GM12878 (cell line): ENCODE measurements at regions not wholly inside any gene's neighbourhood (a gene's known extent, or its start where the extent isn't known, plus 50 kb on each side); places are given as distances from the start of the nearest gene placed in this dataset.

Experiments
- ATAC-seq: fragments of 200-7000 bp; cut with Tn5 transposase; 3 replicates; pipeline ENCODE4 v1.9.1; 2020; ENCODE audit warnings: mild to moderate bottlenecking, moderate library complexity
- BruUV-seq: library from RNA; stranded (reverse); fragments of 400-500 nt; replicated peaks from 2 replicates; lab custom pipeline; 2021; lab: Mats Ljungman, UMichigan
- CTCF ChIA-PET: fragments of 300-600 bp; sonication (Branson Sonifier 250); formaldehyde crosslinking; extraction: SDS; loops from one replicate; lab custom pipeline; 2021; ENCODE audit warnings: inconsistent platforms; lab: Yijun Ruan, JAX
- POLR2A ChIA-PET: fragments of 350-600 bp; formaldehyde crosslinking; extraction: SDS; loops from one replicate; lab custom pipeline; 2021; ENCODE audit warnings: inconsistent platforms; lab: Charles Lee
- RAD21 ChIA-PET: fragments of 300-600 bp; sonication (Branson Sonifier 250); formaldehyde crosslinking; loops from one replicate; lab custom pipeline; 2023; ENCODE audit warnings: antibody characterized with exemption; ENCODE audit not compliant: unreplicated experiment; lab: Charles Lee
- SMC1A ChIA-PET: fragments of 300-600 bp; sonication (Branson Sonifier 250); formaldehyde crosslinking; loops from one replicate; lab custom pipeline; 2023; ENCODE audit not compliant: unreplicated experiment, uncharacterized antibody; lab: Charles Lee
- DNase-seq: peaks from one replicate; pipeline ENCODE4 v3.0.0-alpha.2; 2011; ENCODE audit warnings: low read depth, low spot score
- FAIRE-seq: peaks from 3 replicates; lab custom pipeline; 2011; peaks lifted over from hg19 to GRCh38; lab: Jason Lieb, UNC
- H2AFZ ChIP-seq: 2 replicates; pipeline ENCODE4 v1.6.0; 2011; ENCODE audit warnings: low read depth, low read length, control low read depth; ENCODE audit not compliant: control insufficient read depth
- H3K27ac ChIP-seq: 2 replicates; pipeline ENCODE4 v1.5.1; 2011; ENCODE audit warnings: control low read depth; ENCODE audit not compliant: control insufficient read depth, insufficient read depth
- H3K27me3 ChIP-seq, 2 experiments: replicated peaks in 1 of 2; 2 replicates each; pipeline versions ENCODE4 v1.6.0 to v1.6.1; 2011; ENCODE audit warnings: low read length in 1 of 2; ENCODE audit not compliant: control insufficient read depth in 2 of 2, insufficient read depth in 2 of 2
- H3K36me3 ChIP-seq, 2 experiments: 2 replicates each; pipeline ENCODE4 v1.5.1; 2011; ENCODE audit warnings: low read length in 1 of 2; ENCODE audit not compliant: control insufficient read depth in 2 of 2, insufficient read depth in 2 of 2
- H3K4me1 ChIP-seq: 2 replicates; pipeline ENCODE4 v1.6.1; 2011; ENCODE audit warnings: mild to moderate bottlenecking, low read length, moderate library complexity, mixed read lengths; ENCODE audit not compliant: control insufficient read depth, insufficient read depth
- H3K4me2 ChIP-seq: 2 replicates; pipeline ENCODE4 v1.6.0; 2011; ENCODE audit warnings: control low read depth; ENCODE audit not compliant: control insufficient read depth, insufficient read depth
- H3K4me3 ChIP-seq: fragments of 200-600 bp; sonication (generic); 2 replicates; pipeline ENCODE4 v1.5.1; 2016
- H3K79me2 ChIP-seq: 2 replicates; pipeline ENCODE4 v1.6.0; 2011; ENCODE audit warnings: low read length; ENCODE audit not compliant: control insufficient read depth, insufficient read depth
- H3K9ac ChIP-seq: 2 replicates; pipeline ENCODE4 v1.8.0; 2011; ENCODE audit warnings: low read length, control low read depth, mixed read lengths; ENCODE audit not compliant: control insufficient read depth, insufficient read depth
- H3K9me3 ChIP-seq: replicated peaks from 3 replicates; pipeline ENCODE4 v1.5.1; 2011; ENCODE audit warnings: mild to moderate bottlenecking, low read length; ENCODE audit not compliant: control insufficient read depth, insufficient read depth
- H4K20me1 ChIP-seq: 2 replicates; pipeline ENCODE4 v1.6.0; 2011; ENCODE audit not compliant: control insufficient read depth, insufficient read depth
- E4F1 ChIP-seq: fragments of 450-650 bp; IDR thresholded peaks from 2 replicates; pipeline ENCODE4 v1.6.1; 2018; ENCODE audit warnings: borderline replicate concordance, mild to moderate bottlenecking; ENCODE audit not compliant: partially characterized antibody
- ELK1 ChIP-seq: IDR thresholded peaks from 2 replicates; pipeline ENCODE4 v1.6.1; 2012; ENCODE audit warnings: low read depth, low read length, improper control_type of control experiment
- EP300 ChIP-seq, 2 experiments: fragments of 150-350 bp in 1 of 2; IDR thresholded peaks; 2 replicates each; pipeline ENCODE4 v1.6.1; 2011 to 2012; ENCODE audit warnings: low read depth in 2 of 2, low read length in 2 of 2, borderline replicate concordance in 1 of 2, improper control_type of control experiment in 1 of 2, inconsistent platforms in 1 of 2; ENCODE audit not compliant: control insufficient read depth in 1 of 2
- ESRRA ChIP-seq: IDR thresholded peaks from 2 replicates; pipeline ENCODE4 v1.6.1; 2012; ENCODE audit warnings: mild to moderate bottlenecking, low read length, improper control_type of control experiment
- FOXM1 ChIP-seq: IDR thresholded peaks from 2 replicates; pipeline ENCODE4 v1.6.1; 2012; ENCODE audit warnings: low read depth, mild to moderate bottlenecking, inconsistent platforms, low read length, moderate library complexity
- JUNB ChIP-seq: IDR thresholded peaks from 2 replicates; pipeline ENCODE4 v1.6.1; 2016; ENCODE audit warnings: antibody characterized with exemption, mild to moderate bottlenecking
- KAT2A ChIP-seq: conservative IDR thresholded peaks from 2 replicates; pipeline ENCODE4 v1.6.1; 2011; ENCODE audit warnings: low read depth, low read length; ENCODE audit not compliant: control insufficient read depth
- KLF5 ChIP-seq: fragments of 450-650 bp; IDR thresholded peaks from 2 replicates; pipeline ENCODE4 v1.6.1; 2014; ENCODE audit warnings: mild to moderate bottlenecking; ENCODE audit not compliant: partially characterized antibody
- MAX ChIP-seq: IDR thresholded peaks from 2 replicates; pipeline ENCODE4 v1.6.1; 2012; ENCODE audit warnings: low read depth, low read length, improper control_type of control experiment
- MEF2B ChIP-seq: fragments of 450-650 bp; IDR thresholded peaks from 2 replicates; pipeline ENCODE4 v1.6.1; 2018; ENCODE audit warnings: mild to moderate bottlenecking, moderate library complexity; ENCODE audit not compliant: partially characterized antibody, poor library complexity, severe bottlenecking
- MXI1 ChIP-seq: fragments of 150-350 bp; IDR thresholded peaks from 2 replicates; pipeline ENCODE4 v1.6.1; 2011; ENCODE audit warnings: low read depth, mild to moderate bottlenecking, inconsistent platforms, low read length, improper control_type of control experiment
- PAX8 ChIP-seq: fragments of 450-650 bp; IDR thresholded peaks from 2 replicates; pipeline ENCODE4 v1.6.1; 2017; ENCODE audit warnings: mild to moderate bottlenecking, moderate library complexity
- SIX5 ChIP-seq: IDR thresholded peaks from 2 replicates; pipeline ENCODE4 v1.6.1; 2011; ENCODE audit warnings: mild to moderate bottlenecking, low read depth, low read length, moderate library complexity; ENCODE audit not compliant: severe bottlenecking
- SREBF2 ChIP-seq: IDR thresholded peaks from 2 replicates; pipeline ENCODE4 v1.6.1; 2012; ENCODE audit warnings: mild to moderate bottlenecking, low read length
- TBL1XR1 ChIP-seq: IDR thresholded peaks from 2 replicates; pipeline ENCODE4 v1.6.1; 2012; ENCODE audit warnings: low read depth, low read length, improper control_type of control experiment
- YBX1 ChIP-seq: fragments of 450-650 bp; IDR thresholded peaks from 2 replicates; pipeline ENCODE4 v1.6.1; 2016; ENCODE audit warnings: antibody characterized with exemption
- ZNF24 ChIP-seq: fragments of 450-650 bp; IDR thresholded peaks from 2 replicates; pipeline ENCODE4 v1.6.1; 2017; ENCODE audit warnings: antibody characterized with exemption, mild to moderate bottlenecking
- WGBS: methylation state at CpG from one replicate; pipeline ENCODE4 v1.1.6; 2016; ENCODE audit warnings: low lambda C conversion rate; ENCODE audit not compliant: insufficient replicate concordance, insufficient coverage; ENCODE audit errors: missing lambda C conversion rate; 5-methylcytosine and 5-hydroxymethylcytosine counted together
- in situ Hi-C: fragments of 300-500 bp; cut with MboI; formaldehyde crosslinking; loops from 9 replicates; pipeline ENCODE4 v1.14.3; 2018; ENCODE audit warnings: mixed read lengths
- intact Hi-C: fragments of 100-400 bp; cut with micrococcal nuclease; formaldehyde crosslinking; loops from one replicate; pipeline ENCODE4 v1.14.2; 2022; ENCODE audit not compliant: unreplicated experiment

GRCh38 chr12:107547389-107547788, 138.2 kb upstream of the PWP1 start:
- intact Hi-C loops (no loop called here), in situ Hi-C loops (no loop called here)
- H3K36me3 ChIP-seq: no peaks in the 10 kb centered on the region
- WGBS: 34% methylated on average over 3 of the region's 3 CpGs
- peaks cover 0 to under 1% of the 10 kb centered on the region in 2 experiments; a peak in 1 of 4 replicates for H3K27me3 ChIP-seq
- ChIA-PET POLR2A (no interaction called here), RAD21 (no interaction called here), SMC1A (no interaction called here), CTCF (interaction anchor here (0.6 kb wide), 1 partner anchor 416 kb away, joined by 3 read pairs; no protein-coding TSS in a partner anchor)
- H3K9me3 ChIP-seq: no peaks in the 10 kb centered on the region
- no peaks in the 10 kb centered on the region for H4K20me1 ChIP-seq
- no peak overlapping the region for H2AFZ ChIP-seq
- no peak for FAIRE-seq
- no peak overlapping the region for H3K27ac ChIP-seq
- H3K4me2 ChIP-seq: no peak overlapping the region
- no peak overlapping the region for H3K4me3 ChIP-seq
- BruUV-seq: no TSS peak
- TF ChIP-seq TBL1XR1 (no peak), E4F1 (no peak), ESRRA (no peak), MXI1 (no peak), EP300 (IDR thresholded peaks at IDR 0.05; ENCODE audit: borderline replicate concordance in 1 of 2, control insufficient read depth in 1 of 2, low read depth in 2 of 2, low read length in 2 of 2) (no peak), KLF5 (no peak), MEF2B (no peak), ELK1 (no peak), KAT2A (no peak), MAX (no peak), SREBF2 (no peak), PAX8 (no peak), SIX5 (no peak), FOXM1 (no peak), YBX1 (no peak), JUNB (no peak), ZNF24 (no peak)
- H3K4me1 ChIP-seq: no peaks in the 10 kb centered on the region
- DNase-seq: no peak
- no peaks in the 10 kb centered on the region for H3K79me2 ChIP-seq
- ATAC-seq: no peak
- no peak overlapping the region for H3K9ac ChIP-seq
